ENCODE measurements at regions not wholly inside any gene's neighbourhood (a gene's known extent, or its start where the extent isn't known, plus 50 kb on each side); places are given as distances from the start of the nearest gene placed in this dataset.

DNA sequence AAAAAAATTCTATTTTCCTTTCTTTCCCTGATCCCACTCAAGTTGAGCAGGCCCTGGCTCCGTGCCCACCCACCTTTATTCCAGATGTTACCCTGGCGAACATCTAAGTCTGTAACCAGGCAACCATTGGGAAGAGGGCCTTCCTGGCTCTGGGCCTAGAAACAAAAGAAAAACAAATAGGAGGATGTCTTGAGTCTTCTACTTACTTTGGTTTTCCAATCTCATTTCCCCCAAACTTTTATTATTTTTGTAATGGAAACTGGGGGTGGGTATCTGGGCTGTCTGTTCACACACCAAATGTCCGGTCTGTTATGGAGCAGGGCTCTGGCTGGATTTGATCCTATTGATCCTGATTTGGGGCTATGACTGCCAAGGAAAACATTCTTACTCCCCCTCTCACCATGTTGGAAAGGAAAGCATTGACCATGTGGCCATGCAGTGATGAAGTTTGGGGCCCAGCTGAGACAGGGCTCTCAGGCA, 744.1 kb downstream of the DHX35 start:
- TF ChIP-seq POLR2A (IDR thresholded peaks at IDR 0.05; ENCODE audit: low read depth, low read length) (no peak), TAF1 (IDR thresholded peaks at IDR 0.05; ENCODE audit: low read depth, low read length) (no peak), POLR2AphosphoS5 (IDR thresholded peaks at IDR 0.05; ENCODE audit: low read depth, low read length) (no peak), SPI1 (IDR thresholded peaks at IDR 0.05; ENCODE audit: low read depth, low read length) (no peak), PAX5 (IDR thresholded peaks at IDR 0.05; ENCODE audit: insufficient read depth, low read length, severe bottlenecking) (no peak)

All from GM12891 (cell line).